ENCODE measurements at regions not wholly inside any gene's neighbourhood (a gene's known extent, or its start where the extent isn't known, plus 50 kb on each side); places are given as distances from the start of the nearest gene placed in this dataset.

- Histone ChIP-seq H3K27me3 (replicated peaks; ENCODE audit: insufficient read depth, low read depth, low read length, poor library complexity) (no peaks in the 10 kb centered on the region), H3K27ac (ENCODE audit: low read depth, low read length, poor library complexity, severe bottlenecking) (no peak overlapping the region), H3K9me3 (ENCODE audit: low read depth, low read length, poor library complexity, severe bottlenecking) (no peaks in the 10 kb centered on the region), H3K36me3 (ENCODE audit: insufficient read depth, low read length, poor library complexity, severe bottlenecking) (no peaks in the 10 kb centered on the region), H3K4me3 (ENCODE audit: low read depth, low read length, poor library complexity, severe bottlenecking) (no peak overlapping the region), H3K4me1 (ENCODE audit: insufficient read depth, low read length, poor library complexity, severe bottlenecking) (no peaks in the 10 kb centered on the region)
- intact Hi-C loops (cut with micrococcal nuclease; ENCODE audit: unreplicated experiment): no loop called here
- ChIA-PET CTCF (no interaction called here), POLR2A (ENCODE audit: low non-redundant PET) (no interaction called here)
- no TSS peak for BruUV-seq (replicated peaks)
- TF ChIP-seq EZH2 (IDR thresholded peaks at IDR 0.05; ENCODE audit: borderline replicate concordance, low read depth, low read length, poor library complexity, severe bottlenecking) (no peak), CTCF (conservative IDR thresholded peaks at IDR 0.05; ENCODE audit: low read depth, low read length) (no peak)
- no peak for DNase-seq (ENCODE audit: low spot score)
These were observed 93.5 kb upstream of the ZNF804B start for GRCh38 chr7:88665892-88666514.

GRCh38 chr7:88664630-88665233, 94.8 kb upstream of the ZNF804B start:
- intact Hi-C loops (cut with micrococcal nuclease; ENCODE audit: unreplicated experiment): no loop called here
- ChIA-PET CTCF (no interaction called here), POLR2A (ENCODE audit: low non-redundant PET) (no interaction called here)
- Histone ChIP-seq H3K4me1 (ENCODE audit: insufficient read depth, low read length, poor library complexity, severe bottlenecking) (no peaks in the 10 kb centered on the region), H3K27ac (ENCODE audit: low read depth, low read length, poor library complexity, severe bottlenecking) (no peak overlapping the region), H3K9me3 (ENCODE audit: low read depth, low read length, poor library complexity, severe bottlenecking) (no peaks in the 10 kb centered on the region), H3K36me3 (ENCODE audit: insufficient read depth, low read length, poor library complexity, severe bottlenecking) (no peaks in the 10 kb centered on the region), H3K27me3 (replicated peaks; ENCODE audit: insufficient read depth, low read depth, low read length, poor library complexity) (no peaks in the 10 kb centered on the region), H3K4me3 (ENCODE audit: low read depth, low read length, poor library complexity, severe bottlenecking) (no peak overlapping the region)
- no TSS peak for BruUV-seq (replicated peaks)
- no peak for TF ChIP-seq CTCF (conservative IDR thresholded peaks at IDR 0.05; ENCODE audit: low read depth, low read length)
- TF ChIP-seq EZH2 (IDR thresholded peaks at IDR 0.05; ENCODE audit: borderline replicate concordance, low read depth, low read length, poor library complexity, severe bottlenecking): no peak
- DNase-seq (ENCODE audit: low spot score): no peak

GRCh38 chr7:88661921-88662320, 97.6 kb upstream of the ZNF804B start:
- no peaks in the 10 kb centered on the region for H3K27me3 ChIP-seq (replicated peaks; ENCODE audit: insufficient read depth, low read depth, low read length, poor library complexity)
- DNase-seq (ENCODE audit: low spot score): no peak
- H3K27ac ChIP-seq (ENCODE audit: low read depth, low read length, poor library complexity, severe bottlenecking): no peak overlapping the region
- BruUV-seq (replicated peaks): no TSS peak
- intact Hi-C loops (cut with micrococcal nuclease; ENCODE audit: unreplicated experiment): no loop called here
- H3K4me1 ChIP-seq (ENCODE audit: insufficient read depth, low read length, poor library complexity, severe bottlenecking): no peaks in the 10 kb centered on the region
- H3K9me3 ChIP-seq (ENCODE audit: low read depth, low read length, poor library complexity, severe bottlenecking): no peaks in the 10 kb centered on the region
- H3K36me3 ChIP-seq (ENCODE audit: insufficient read depth, low read length, poor library complexity, severe bottlenecking): no peaks in the 10 kb centered on the region
- no peak overlapping the region for H3K4me3 ChIP-seq (ENCODE audit: low read depth, low read length, poor library complexity, severe bottlenecking)
- ChIA-PET POLR2A (ENCODE audit: low non-redundant PET) (no interaction called here), CTCF (no interaction called here)
- TF ChIP-seq CTCF (conservative IDR thresholded peaks at IDR 0.05; ENCODE audit: low read depth, low read length): no peak
- no peak for TF ChIP-seq EZH2 (IDR thresholded peaks at IDR 0.05; ENCODE audit: borderline replicate concordance, low read depth, low read length, poor library complexity, severe bottlenecking)

All from A673 (cell line).